Endodermal cell (in vitro differentiated cells): ENCODE measurements at regions not wholly inside any gene's neighbourhood (a gene's known extent, or its start where the extent isn't known, plus 50 kb on each side); places are given as distances from the start of the nearest gene placed in this dataset.

ENCODE experiments used
- DNase-seq: peaks from one replicate; pipeline ENCODE4 v3.0.0-alpha.2; 2017
- H3K27ac ChIP-seq: 2 replicates; pipeline ENCODE4 v1.5.1; 2013; ENCODE audit warnings: mild to moderate bottlenecking, low read depth, low read length, moderate library complexity
- H3K27me3 ChIP-seq: 2 replicates; pipeline ENCODE4 v1.6.1; 2013; ENCODE audit warnings: mild to moderate bottlenecking, low read length, moderate library complexity; ENCODE audit not compliant: insufficient read depth, control insufficient read depth, poor library complexity, severe bottlenecking
- H3K36me3 ChIP-seq: 2 replicates; pipeline ENCODE4 v1.7.0; 2013; ENCODE audit warnings: mild to moderate bottlenecking, low read length, moderate library complexity; ENCODE audit not compliant: control insufficient read depth, insufficient read depth
- H3K4me1 ChIP-seq: one replicate; pipeline ENCODE4 v1.7.0; 2013; ENCODE audit warnings: low read length; ENCODE audit not compliant: control insufficient read depth, insufficient read depth
- H3K4me3 ChIP-seq: 2 replicates; pipeline ENCODE4 v1.5.1; 2013; ENCODE audit warnings: mild to moderate bottlenecking, low read length, moderate library complexity
- H3K9ac ChIP-seq: 2 replicates; pipeline ENCODE4 v1.6.1; 2013; ENCODE audit warnings: mild to moderate bottlenecking, low read length, moderate library complexity; ENCODE audit not compliant: poor library complexity, severe bottlenecking; ENCODE audit errors: extremely low read depth
- H3K9me3 ChIP-seq: 2 replicates; pipeline ENCODE4 v1.6.1; 2013; ENCODE audit warnings: mild to moderate bottlenecking, low read length, moderate library complexity; ENCODE audit not compliant: control insufficient read depth
- H3K27ac Mint-ChIP-seq: 2 replicates; pipeline ENCODE4 v1.8.0; 2020; ENCODE audit warnings: mixed read lengths
- H3K27me3 Mint-ChIP-seq: 2 replicates; pipeline ENCODE4 v1.8.0; 2021; ENCODE audit warnings: mild to moderate bottlenecking, mixed read lengths; ENCODE audit not compliant: insufficient read depth
- H3K36me3 Mint-ChIP-seq: 2 replicates; pipeline ENCODE4 v1.8.0; 2020; ENCODE audit warnings: low read depth, mixed read lengths
- H3K4me1 Mint-ChIP-seq: 2 replicates; pipeline ENCODE4 v1.8.0; 2020; ENCODE audit warnings: mixed read lengths
- H3K4me3 Mint-ChIP-seq: 2 replicates; pipeline ENCODE4 v1.8.0; 2020; ENCODE audit warnings: mild to moderate bottlenecking, moderate library complexity, mixed read lengths
- H3K9me3 Mint-ChIP-seq: 2 replicates; pipeline ENCODE4 v1.8.0; 2020; ENCODE audit warnings: mild to moderate bottlenecking, mixed read lengths
- CTCF ChIP-seq: fragments of 200-600 bp; sonication (generic); conservative IDR thresholded peaks from 2 replicates; pipeline ENCODE4 v1.5.0; 2021; ENCODE audit warnings: antibody characterized with exemption, mild to moderate bottlenecking
- WGBS, 2 experiments: methylation state at CpG; one replicate each; pipeline versions ENCODE4 v1.1.5 to v1.1.7; 2013; ENCODE audit warnings: missing lambda C conversion rate in 2 of 2, mixed read lengths in 1 of 2; ENCODE audit not compliant: insufficient coverage in 1 of 2, insufficient read length in 1 of 2; 5-methylcytosine and 5-hydroxymethylcytosine counted together

DNA sequence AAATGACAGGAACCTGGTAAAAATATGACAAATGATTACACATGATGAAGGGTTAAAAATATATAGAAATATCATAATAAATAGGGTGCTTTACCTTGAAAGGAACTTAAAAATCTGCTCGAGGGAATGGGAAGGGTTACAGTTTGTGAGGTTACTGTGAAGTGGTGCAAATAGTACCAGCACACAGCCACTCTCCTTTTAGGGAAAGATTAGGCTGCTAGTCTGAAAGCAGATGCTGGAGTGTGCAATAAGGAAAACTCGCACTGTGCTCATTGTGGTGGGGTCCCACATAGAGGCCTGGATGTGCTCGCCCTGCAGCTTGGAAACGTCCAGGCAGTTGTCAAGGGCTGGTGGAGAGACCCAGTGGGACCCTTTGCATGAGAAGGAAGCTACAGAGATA is 145.9 kb upstream of the TBX20 start:
- Histone ChIP-seq H3K9me3 (no peaks in the 10 kb centered on the region), H3K9ac (no peak overlapping the region), H3K27me3 (no peaks in the 10 kb centered on the region), H3K27ac (no peak overlapping the region), H3K4me1 (no peaks in the 10 kb centered on the region), H3K36me3 (no peaks in the 10 kb centered on the region), H3K4me3 (no peak overlapping the region)
- no peak for TF ChIP-seq CTCF
- Mint-ChIP-seq H3K27me3 (peaks cover 25% of the 10 kb centered on the region), H3K27ac (no peak overlapping the region), H3K36me3 (no peaks in the 10 kb centered on the region), H3K4me1 (peaks cover 15% of the 10 kb centered on the region), H3K9me3 (no peaks in the 10 kb centered on the region), H3K4me3 (no peak overlapping the region)
- 87 to 93% methylated on average over 3 to 4 of the region's 4 CpGs for WGBS, 2 experiments
- no peak for DNase-seq

DNA sequence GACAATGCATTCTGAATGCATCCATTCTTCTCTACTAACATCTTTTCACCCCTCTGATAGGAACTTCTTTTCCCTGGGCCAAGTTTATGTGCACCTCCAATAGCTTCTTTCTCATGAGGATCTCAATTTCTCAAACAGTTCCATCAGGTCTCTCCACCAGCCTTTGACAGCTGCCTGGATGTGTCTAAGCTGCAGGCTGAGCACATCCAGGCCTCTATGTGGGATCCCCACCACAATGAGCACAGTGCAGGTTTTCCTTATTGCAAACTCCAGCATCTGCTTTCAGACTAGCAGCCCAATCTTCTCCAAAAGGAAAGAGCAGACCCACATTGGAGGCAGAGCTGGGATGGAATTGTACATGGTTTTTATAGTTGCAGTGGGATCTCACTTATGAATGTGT is 145.3 kb upstream of the TBX20 start:
- no peak overlapping the region for H3K4me3 Mint-ChIP-seq
- TF ChIP-seq CTCF: no peak
- no peaks in the 10 kb centered on the region for H3K36me3 Mint-ChIP-seq
- Histone ChIP-seq H3K36me3 (no peaks in the 10 kb centered on the region), H3K4me3 (no peak overlapping the region), H3K9me3 (no peaks in the 10 kb centered on the region), H3K27ac (no peak overlapping the region), H3K9ac (no peak overlapping the region), H3K4me1 (no peaks in the 10 kb centered on the region), H3K27me3 (no peaks in the 10 kb centered on the region)
- no peaks in the 10 kb centered on the region for H3K9me3 Mint-ChIP-seq
- no peak for DNase-seq
- H3K27ac Mint-ChIP-seq: no peak overlapping the region
- H3K4me1 Mint-ChIP-seq: peaks cover 15% of the 10 kb centered on the region
- H3K27me3 Mint-ChIP-seq: peaks cover 22% of the 10 kb centered on the region

DNA sequence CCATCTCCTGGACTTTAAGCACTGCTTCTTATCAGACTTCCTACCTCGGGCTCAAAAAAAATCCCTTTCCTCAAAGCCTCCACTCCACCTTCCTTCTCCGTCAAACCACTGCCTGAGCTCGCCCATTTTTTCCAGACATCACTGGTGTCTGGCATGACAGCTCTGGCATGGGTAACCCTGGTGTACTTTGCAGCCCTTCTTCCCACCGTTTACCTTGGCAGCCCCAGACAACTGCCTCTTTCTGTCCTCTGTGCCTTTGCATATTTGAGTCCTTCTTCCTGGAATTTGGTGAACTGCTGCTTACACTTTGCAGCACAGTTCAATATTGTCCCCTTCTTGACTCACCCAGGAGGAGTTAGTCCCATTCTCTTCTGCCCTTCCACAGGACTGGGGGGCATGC is 144.6 kb upstream of the TBX20 start:
- no peaks in the 10 kb centered on the region for H3K36me3 Mint-ChIP-seq
- H3K9me3 Mint-ChIP-seq: no peaks in the 10 kb centered on the region
- peaks cover 19% of the 10 kb centered on the region for H3K27me3 Mint-ChIP-seq
- Histone ChIP-seq H3K4me3 (no peak overlapping the region), H3K9me3 (no peaks in the 10 kb centered on the region), H3K27me3 (no peaks in the 10 kb centered on the region), H3K4me1 (no peaks in the 10 kb centered on the region), H3K36me3 (no peaks in the 10 kb centered on the region), H3K27ac (no peak overlapping the region), H3K9ac (no peak overlapping the region)
- WGBS, 2 experiments: 87 to 88% methylated on average over 4 of the region's 4 CpGs
- TF ChIP-seq CTCF: no peak
- H3K4me1 Mint-ChIP-seq: peaks cover 15% of the 10 kb centered on the region
- no peak for DNase-seq
- H3K4me3 Mint-ChIP-seq: no peak overlapping the region
- no peak overlapping the region for H3K27ac Mint-ChIP-seq
